ENCODE measurements at regions not wholly inside any gene's neighbourhood (a gene's known extent, or its start where the extent isn't known, plus 50 kb on each side); places are given as distances from the start of the nearest gene placed in this dataset.

GRCh38 chr4:180160195-180160983 is 2082.8 kb upstream of the TENM3 start:
- TF ChIP-seq KAT2A (conservative IDR thresholded peaks at IDR 0.05; ENCODE audit: control insufficient read depth, low read depth, low read length): no peak
- TF ChIP-seq, protein P1, sequence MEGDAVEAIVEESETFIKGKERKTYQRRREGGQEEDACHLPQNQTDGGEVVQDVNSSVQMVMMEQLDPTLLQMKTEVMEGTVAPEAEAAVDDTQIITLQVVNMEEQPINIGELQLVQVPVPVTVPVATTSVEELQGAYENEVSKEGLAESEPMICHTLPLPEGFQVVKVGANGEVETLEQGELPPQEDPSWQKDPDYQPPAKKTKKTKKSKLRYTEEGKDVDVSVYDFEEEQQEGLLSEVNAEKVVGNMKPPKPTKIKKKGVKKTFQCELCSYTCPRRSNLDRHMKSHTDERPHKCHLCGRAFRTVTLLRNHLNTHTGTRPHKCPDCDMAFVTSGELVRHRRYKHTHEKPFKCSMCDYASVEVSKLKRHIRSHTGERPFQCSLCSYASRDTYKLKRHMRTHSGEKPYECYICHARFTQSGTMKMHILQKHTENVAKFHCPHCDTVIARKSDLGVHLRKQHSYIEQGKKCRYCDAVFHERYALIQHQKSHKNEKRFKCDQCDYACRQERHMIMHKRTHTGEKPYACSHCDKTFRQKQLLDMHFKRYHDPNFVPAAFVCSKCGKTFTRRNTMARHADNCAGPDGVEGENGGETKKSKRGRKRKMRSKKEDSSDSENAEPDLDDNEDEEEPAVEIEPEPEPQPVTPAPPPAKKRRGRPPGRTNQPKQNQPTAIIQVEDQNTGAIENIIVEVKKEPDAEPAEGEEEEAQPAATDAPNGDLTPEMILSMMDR (IDR thresholded peaks at IDR 0.05 in 2 of 3, conservative IDR thresholded peaks at IDR 0.05 in 1 of 3; ENCODE audit: control insufficient read depth in 2 of 3, extremely low read depth in 1 of 3, insufficient read depth in 1 of 3, low read depth in 3 of 3, low read length in 3 of 3): no peak
- TF ChIP-seq KDM1A (IDR thresholded peaks at IDR 0.05; ENCODE audit: borderline replicate concordance): no peak
- no peak for TF ChIP-seq CBX5 (IDR thresholded peaks at IDR 0.05; ENCODE audit: low read depth)

Data from GM12878 (cell line).